Epidermal melanocyte (primary cell): ENCODE measurements at regions not wholly inside any gene's neighbourhood (a gene's known extent, or its start where the extent isn't known, plus 50 kb on each side); places are given as distances from the start of the nearest gene placed in this dataset.

Source experiments
- DNase-seq: peaks from one replicate; pipeline ENCODE4 v3.0.0; 2011; ENCODE audit warnings: low spot score; ENCODE audit not compliant: insufficient read length

- no peak for DNase-seq
These were observed 1050.5 kb downstream of the XPNPEP1 start for GRCh38 chr10:108872854-108873253.

GRCh38 chr10:108868881-108869280 is 1054.4 kb downstream of the XPNPEP1 start:
- DNase-seq = no peak

DNA sequence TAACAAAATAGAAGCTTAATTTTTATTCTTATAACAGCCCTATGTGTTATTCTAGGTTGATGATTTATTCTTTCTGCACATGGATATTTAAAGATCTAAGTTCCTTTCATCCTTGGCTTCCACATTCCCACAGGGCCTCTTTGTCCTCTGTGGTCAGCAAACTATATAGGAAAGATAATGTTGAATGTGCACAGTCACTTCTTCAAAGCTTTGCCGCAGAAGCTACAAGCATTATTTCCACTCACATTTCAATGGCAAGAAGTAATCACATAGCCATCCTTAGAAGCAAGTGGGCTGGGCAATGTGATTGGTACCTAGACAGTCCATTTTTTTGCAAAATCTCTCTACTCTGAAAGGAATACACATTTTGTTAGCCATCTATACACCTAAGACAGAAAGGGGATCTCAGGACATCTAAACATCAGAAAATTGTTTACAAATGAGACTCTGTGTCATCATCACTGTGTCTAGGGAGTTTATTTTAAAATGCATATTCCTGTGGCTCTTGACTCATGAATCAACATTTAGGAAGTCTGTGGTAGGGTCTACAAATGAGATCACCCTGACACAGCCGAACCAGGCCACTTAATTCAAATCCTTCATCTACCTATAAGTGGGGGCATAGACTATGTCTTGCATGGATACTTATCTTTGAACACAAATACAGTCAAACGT is 1060.5 kb downstream of the XPNPEP1 start:
- no peak for DNase-seq

- no peak for DNase-seq
These were observed 1062.0 kb downstream of the XPNPEP1 start for GRCh38 chr10:108861181-108861754.

DNA sequence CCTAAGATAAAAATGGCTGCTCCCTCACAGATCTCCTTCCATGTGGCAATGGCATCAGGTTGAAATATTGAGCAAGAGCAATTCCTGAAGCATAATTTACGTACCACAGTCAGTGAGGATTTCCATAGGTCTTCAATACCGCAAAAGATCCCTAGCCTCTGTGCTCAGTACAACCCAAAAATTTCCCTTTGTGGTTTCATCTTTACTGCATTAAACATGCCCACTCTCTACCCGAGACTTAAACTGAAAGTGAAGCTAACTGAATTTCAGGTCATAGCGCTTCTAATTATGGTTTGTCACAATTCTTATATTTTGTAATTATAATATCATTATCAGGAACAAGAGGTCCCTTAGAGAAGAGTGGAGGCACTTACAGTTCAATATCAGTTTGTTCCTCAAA is 1071.1 kb downstream of the XPNPEP1 start:
- DNase-seq = no peak

- DNase-seq = no peak
These were observed 1073.0 kb downstream of the XPNPEP1 start for GRCh38 chr10:108850138-108850854.

GRCh38 chr10:108849688-108850087 is 1073.6 kb downstream of the XPNPEP1 start:
- DNase-seq = no peak

DNA sequence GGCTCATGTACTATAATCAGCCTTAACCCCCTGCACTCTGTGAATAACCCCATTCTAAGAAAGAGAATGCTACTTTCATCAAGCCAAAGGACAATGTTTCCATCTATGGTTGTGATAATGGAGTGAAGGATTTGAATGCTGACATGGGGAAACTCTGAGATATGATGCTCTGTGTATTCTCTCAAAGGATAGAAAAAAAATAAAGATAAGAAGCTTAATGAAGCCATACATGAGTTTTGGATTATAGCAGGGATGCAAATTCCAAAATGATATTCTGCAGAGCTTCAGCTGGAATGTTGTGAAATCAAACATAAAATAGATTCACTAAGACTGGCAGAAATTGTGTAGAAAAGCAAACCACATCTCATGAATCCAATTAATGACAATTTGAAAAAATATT is 1074.1 kb downstream of the XPNPEP1 start:
- DNase-seq = no peak

- no peak for DNase-seq
These were observed 1075.3 kb downstream of the XPNPEP1 start for GRCh38 chr10:108848046-108848445.

DNA sequence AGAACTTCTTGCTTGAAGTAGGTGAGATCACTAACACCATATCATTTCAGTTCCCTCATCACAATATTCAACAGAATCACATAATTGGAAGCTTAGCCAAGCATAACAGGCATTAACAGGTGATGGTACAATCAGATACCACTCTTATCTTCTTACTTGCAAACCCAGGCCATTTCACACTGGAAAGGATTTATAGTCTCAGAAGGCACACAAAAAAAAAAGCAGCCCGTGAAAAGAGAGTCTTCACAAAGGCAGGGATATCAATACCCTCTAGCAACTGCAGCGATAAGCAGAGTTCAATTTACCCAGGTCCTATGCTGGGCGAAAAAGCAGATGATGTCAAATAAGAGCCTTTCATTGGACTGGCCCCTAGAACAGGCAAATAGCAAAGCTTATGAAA is 1082.4 kb downstream of the XPNPEP1 start:
- DNase-seq = no peak

DNA sequence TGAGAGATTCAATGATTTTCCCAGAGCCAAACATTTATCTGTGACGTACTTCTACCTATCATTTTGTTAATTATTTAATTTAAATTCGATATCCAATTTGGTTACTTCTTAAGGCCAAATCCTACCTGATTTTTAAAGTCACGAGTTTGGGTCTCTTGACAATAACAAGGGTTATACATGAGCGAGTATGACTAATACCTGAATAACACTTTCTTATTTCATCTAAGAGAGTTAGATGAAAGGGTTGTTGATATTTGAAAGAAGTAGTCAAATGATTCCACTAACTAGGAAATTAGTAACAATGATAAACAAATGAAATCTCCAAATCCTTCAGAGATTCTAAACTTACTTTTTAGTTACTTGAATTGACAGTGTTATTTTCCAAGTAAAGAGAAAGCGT is 1086.9 kb downstream of the XPNPEP1 start:
- DNase-seq = no peak

GRCh38 chr10:108822026-108822425 is 1101.3 kb downstream of the XPNPEP1 start:
- no peak for DNase-seq

DNA sequence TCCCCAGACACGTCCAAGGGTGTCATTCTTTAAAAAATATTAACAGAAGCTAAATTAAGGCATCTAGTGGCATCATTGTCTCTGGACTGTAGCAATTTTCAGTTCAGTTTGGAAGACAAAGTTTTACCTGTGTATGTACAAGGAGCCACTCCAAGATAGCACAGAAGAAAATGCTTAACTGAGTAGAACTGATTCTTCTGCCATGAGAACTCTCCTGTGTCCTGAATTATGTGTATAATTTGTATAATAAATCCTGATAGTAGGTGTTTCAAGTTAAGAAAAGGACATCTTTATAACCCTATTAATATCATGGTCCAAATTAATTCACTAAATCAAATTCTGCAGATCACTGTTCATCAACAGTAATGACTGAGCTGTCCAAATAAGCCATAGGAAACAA is 1104.0 kb downstream of the XPNPEP1 start:
- no peak for DNase-seq

GRCh38 chr10:108817584-108817983 is 1105.7 kb downstream of the XPNPEP1 start:
- DNase-seq = no peak

DNA sequence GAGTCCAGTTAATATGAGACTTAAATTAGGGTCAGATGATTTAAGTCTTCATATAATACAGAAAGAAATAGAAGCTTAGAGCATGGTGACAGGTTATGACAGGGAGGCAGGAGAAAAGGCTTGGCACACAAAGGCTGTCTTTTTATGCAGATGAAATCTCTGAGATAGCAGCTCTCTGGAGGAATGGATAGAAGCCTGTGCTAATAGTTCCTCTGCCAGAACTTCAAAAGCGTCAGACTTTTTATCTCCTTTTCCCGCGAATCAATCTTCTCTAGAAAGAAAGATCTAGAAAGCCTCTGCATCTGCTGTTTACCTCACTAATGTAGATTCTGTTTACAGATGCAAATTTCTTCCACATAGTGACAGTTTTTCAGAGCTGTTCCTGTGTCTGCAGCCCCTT is 1106.2 kb downstream of the XPNPEP1 start:
- no peak for DNase-seq

DNA sequence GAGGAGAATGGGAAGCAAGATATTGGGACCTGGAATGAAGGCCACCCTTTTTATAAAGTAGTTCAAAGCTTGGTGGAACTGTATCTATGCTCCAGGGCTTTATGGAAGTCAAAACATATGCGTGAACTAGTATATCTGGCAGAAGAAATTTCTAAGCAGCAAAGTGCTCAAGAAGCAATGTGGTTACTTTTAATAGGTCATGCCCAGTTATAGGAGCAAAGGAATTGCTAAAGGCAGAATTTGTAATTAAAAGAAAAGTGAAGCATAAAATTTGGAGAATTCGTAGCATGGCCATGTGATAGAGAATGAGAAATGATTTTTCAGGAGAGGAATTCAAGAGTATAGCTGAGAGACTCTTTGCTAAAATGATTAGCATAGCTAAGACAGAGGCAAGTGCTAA is 1110.4 kb downstream of the XPNPEP1 start:
- no peak for DNase-seq

DNA sequence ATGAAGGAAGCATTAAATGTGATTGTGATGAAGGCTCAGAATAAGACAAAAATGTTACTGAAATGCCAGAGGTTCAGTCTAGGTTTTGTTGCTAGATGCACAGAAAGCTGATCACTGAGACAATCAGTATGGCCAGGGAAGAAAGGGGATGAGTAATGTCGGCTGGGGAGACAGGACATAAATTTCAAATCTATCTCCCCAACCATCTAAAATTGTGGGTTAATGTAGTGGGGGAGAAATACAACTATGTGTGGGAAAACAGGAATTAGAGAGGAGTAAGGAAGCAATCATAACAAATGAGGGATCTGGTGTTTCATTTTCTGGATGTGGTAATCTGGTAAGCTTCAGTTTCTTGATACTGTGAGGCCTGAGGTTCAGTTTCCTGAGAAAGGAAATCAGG is 1111.0 kb downstream of the XPNPEP1 start:
- DNase-seq = no peak

DNA sequence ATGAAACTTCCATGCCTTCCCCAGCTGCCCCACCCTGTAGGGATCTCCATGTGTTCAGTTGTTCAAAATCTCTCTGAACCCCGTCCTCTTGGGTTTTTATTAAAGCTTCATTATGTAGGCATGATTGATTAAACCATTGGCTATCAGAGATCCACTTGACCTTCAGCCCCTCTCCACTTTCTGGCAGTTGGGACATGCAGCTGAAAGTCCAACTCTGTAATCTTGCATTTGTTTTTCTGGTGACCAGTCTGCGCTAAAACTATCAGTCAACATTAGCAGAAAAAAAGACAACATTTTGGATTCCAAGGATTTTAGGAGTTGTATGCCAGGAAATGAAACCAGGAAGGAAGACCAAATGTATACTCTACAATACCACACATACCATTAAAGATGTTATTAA is 1115.1 kb downstream of the XPNPEP1 start:
- no peak for DNase-seq

DNA sequence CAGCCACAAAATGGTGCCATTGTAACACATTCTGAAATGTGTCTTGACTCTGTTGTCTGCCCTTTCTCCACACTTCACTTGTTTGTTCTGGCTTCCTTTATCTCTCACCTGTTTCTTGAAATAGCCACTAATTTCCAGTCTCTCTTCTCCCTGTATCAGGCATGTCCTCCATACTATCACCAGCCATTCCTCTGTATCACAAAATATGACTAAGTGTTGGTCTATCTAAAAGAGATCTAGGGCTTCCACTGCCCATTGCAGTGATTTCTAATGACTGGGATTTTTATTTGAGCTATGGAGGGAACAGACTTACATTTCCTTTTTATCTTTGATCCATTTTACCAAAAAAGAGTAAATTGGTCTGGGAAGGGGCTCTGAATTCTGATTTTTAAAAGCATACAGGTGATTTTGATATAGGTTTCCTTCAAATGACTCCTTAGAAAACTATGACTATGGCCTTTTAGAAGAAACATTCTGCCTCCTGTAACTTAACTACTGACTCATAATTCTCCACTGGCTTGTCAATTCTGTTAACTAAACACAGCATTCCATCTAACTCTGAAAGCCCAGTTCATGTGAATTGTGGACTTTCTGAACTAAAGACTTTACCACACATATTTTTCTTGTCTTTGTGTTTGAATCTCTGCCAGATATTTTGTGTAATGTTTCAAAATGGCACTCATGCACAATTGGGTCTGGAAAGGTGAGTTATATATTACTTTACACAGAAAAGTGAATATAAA is 1121.4 kb downstream of the XPNPEP1 start:
- DNase-seq = no peak

- no peak for DNase-seq
These were observed 1122.1 kb downstream of the XPNPEP1 start for GRCh38 chr10:108801220-108801619.

DNA sequence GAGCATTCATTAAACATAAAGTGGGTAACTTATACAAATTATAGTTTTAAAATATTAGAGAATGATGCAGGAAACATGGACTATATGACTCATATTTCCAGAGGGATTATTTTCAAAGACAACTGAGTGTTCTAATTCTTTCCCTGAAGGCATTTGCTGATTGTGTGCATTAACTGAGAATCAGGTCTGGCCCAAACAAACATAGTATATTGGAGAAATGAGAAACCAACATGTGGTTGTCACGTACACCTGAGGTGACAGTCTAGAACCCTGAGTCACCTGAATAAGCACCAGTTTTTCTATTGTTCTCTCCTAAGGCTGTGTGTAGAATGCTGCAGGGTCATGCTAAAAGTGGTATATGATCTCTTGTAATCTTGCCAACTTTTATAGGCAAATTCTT is 1125.7 kb downstream of the XPNPEP1 start:
- DNase-seq = no peak

GRCh38 chr10:108791794-108792474 is 1131.4 kb downstream of the XPNPEP1 start:
- no peak for DNase-seq
